ENCODE measurements at regions not wholly inside any gene's neighbourhood (a gene's known extent, or its start where the extent isn't known, plus 50 kb on each side); places are given as distances from the start of the nearest gene placed in this dataset.

DNA sequence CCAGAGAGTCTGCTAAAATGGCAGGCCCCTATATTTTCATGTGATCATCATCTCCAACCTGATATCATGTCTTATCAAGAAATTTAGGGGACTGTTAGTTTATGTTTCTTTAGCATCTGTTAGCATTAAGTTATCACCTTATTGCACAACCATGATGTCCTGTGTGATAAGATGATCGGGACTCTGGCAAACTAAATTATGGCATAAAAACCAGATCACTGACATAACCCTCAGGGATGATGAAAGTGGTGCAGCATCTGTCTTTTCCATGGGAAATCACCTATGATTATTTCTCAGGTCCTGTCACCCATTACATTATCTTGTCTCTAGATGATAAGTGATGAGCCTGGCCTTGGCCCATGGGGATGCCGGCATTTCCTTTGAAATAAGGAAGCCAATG lies 458.6 kb upstream of the DCC start:
- TF ChIP-seq SPI1 (IDR thresholded peaks at IDR 0.05; ENCODE audit: borderline replicate concordance, low read depth) (no peak), REST (IDR thresholded peaks at IDR 0.05; ENCODE audit: insufficient replicate concordance, low read depth) (no peak)
- TF ChIP-seq, protein P1, sequence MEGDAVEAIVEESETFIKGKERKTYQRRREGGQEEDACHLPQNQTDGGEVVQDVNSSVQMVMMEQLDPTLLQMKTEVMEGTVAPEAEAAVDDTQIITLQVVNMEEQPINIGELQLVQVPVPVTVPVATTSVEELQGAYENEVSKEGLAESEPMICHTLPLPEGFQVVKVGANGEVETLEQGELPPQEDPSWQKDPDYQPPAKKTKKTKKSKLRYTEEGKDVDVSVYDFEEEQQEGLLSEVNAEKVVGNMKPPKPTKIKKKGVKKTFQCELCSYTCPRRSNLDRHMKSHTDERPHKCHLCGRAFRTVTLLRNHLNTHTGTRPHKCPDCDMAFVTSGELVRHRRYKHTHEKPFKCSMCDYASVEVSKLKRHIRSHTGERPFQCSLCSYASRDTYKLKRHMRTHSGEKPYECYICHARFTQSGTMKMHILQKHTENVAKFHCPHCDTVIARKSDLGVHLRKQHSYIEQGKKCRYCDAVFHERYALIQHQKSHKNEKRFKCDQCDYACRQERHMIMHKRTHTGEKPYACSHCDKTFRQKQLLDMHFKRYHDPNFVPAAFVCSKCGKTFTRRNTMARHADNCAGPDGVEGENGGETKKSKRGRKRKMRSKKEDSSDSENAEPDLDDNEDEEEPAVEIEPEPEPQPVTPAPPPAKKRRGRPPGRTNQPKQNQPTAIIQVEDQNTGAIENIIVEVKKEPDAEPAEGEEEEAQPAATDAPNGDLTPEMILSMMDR (IDR thresholded peaks at IDR 0.05; ENCODE audit: insufficient read depth, low read length) = no peak

All from HL-60 (cell line).